ENCODE measurements at regions not wholly inside any gene's neighbourhood (a gene's known extent, or its start where the extent isn't known, plus 50 kb on each side); places are given as distances from the start of the nearest gene placed in this dataset.

DNA sequence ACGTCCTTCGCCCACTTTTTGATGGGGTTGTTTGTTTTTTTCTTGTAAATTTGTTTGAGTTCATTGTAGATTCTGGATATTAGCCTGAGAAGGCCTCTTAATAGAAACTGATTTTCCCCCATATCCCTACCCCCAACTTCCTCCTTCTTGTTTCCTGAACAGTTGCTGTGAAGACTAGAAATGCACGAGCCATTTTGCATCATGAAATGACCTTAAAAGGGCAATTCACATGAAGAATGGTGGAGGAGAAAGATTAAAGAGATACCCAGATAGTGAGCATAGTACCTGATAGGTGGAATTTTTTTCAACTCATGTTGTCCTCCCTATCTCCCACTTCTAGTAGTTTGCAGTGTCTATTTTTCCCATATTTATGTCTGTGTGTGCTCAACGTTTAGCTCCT, 55.2 kb upstream of the KCNH8 start:
- no peak for DNase-seq (ENCODE audit: low spot score)
- WGBS = 71% methylated on average over 4 of the region's 4 CpGs
- Histone ChIP-seq H3K4me1 (ENCODE audit: control insufficient read depth in 4 of 4, insufficient read depth in 4 of 4, low read length in 3 of 4) (no peaks in the 10 kb centered on the region), H3K36me3 (ENCODE audit: control insufficient read depth in 4 of 4, insufficient read depth in 3 of 4, low read depth in 1 of 4, low read length in 3 of 4) (no peaks in the 10 kb centered on the region), H3K27me3 (ENCODE audit: control insufficient read depth in 4 of 4, insufficient read depth in 4 of 4, low read length in 3 of 4) (no peaks in the 10 kb centered on the region), H3K9me3 (ENCODE audit: control insufficient read depth in 4 of 4, low read length in 3 of 4) (no peaks in the 10 kb centered on the region), H3K27ac (ENCODE audit: low read depth in 1 of 2, low read length in 2 of 2) (no peak overlapping the region), H3K4me3 (ENCODE audit: low read depth in 1 of 3, low read length in 3 of 3) (no peak overlapping the region), H3K9ac (ENCODE audit: low read depth in 1 of 2, low read length in 2 of 2) (no peak overlapping the region)
- TF ChIP-seq GABPA (IDR thresholded peaks at IDR 0.05 in 1 of 2, conservative IDR thresholded peaks at IDR 0.05 in 1 of 2) (no peak), FOXA2 (IDR thresholded peaks at IDR 0.05) (no peak), FOXA1 (IDR thresholded peaks at IDR 0.05) (no peak), HNF4A (conservative IDR thresholded peaks at IDR 0.05) (no peak), NR2F2 (IDR thresholded peaks at IDR 0.05) (no peak), EGR1 (IDR thresholded peaks at IDR 0.05; ENCODE audit: low read depth in 2 of 2) (no peak), TAF1 (conservative IDR thresholded peaks at IDR 0.05) (no peak), SP1 (IDR thresholded peaks at IDR 0.05) (no peak), JUND (IDR thresholded peaks at IDR 0.05) (no peak), RXRA (IDR thresholded peaks at IDR 0.05) (no peak), HNF4G (IDR thresholded peaks at IDR 0.05) (no peak), RAD21 (IDR thresholded peaks at IDR 0.05) (no peak), YY1 (IDR thresholded peaks at IDR 0.05) (no peak)
- TF ChIP-seq, protein P1, sequence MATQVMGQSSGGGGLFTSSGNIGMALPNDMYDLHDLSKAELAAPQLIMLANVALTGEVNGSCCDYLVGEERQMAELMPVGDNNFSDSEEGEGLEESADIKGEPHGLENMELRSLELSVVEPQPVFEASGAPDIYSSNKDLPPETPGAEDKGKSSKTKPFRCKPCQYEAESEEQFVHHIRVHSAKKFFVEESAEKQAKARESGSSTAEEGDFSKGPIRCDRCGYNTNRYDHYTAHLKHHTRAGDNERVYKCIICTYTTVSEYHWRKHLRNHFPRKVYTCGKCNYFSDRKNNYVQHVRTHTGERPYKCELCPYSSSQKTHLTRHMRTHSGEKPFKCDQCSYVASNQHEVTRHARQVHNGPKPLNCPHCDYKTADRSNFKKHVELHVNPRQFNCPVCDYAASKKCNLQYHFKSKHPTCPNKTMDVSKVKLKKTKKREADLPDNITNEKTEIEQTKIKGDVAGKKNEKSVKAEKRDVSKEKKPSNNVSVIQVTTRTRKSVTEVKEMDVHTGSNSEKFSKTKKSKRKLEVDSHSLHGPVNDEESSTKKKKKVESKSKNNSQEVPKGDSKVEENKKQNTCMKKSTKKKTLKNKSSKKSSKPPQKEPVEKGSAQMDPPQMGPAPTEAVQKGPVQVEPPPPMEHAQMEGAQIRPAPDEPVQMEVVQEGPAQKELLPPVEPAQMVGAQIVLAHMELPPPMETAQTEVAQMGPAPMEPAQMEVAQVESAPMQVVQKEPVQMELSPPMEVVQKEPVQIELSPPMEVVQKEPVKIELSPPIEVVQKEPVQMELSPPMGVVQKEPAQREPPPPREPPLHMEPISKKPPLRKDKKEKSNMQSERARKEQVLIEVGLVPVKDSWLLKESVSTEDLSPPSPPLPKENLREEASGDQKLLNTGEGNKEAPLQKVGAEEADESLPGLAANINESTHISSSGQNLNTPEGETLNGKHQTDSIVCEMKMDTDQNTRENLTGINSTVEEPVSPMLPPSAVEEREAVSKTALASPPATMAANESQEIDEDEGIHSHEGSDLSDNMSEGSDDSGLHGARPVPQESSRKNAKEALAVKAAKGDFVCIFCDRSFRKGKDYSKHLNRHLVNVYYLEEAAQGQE (IDR thresholded peaks at IDR 0.05) = no peak
- TF ChIP-seq, protein P2, sequence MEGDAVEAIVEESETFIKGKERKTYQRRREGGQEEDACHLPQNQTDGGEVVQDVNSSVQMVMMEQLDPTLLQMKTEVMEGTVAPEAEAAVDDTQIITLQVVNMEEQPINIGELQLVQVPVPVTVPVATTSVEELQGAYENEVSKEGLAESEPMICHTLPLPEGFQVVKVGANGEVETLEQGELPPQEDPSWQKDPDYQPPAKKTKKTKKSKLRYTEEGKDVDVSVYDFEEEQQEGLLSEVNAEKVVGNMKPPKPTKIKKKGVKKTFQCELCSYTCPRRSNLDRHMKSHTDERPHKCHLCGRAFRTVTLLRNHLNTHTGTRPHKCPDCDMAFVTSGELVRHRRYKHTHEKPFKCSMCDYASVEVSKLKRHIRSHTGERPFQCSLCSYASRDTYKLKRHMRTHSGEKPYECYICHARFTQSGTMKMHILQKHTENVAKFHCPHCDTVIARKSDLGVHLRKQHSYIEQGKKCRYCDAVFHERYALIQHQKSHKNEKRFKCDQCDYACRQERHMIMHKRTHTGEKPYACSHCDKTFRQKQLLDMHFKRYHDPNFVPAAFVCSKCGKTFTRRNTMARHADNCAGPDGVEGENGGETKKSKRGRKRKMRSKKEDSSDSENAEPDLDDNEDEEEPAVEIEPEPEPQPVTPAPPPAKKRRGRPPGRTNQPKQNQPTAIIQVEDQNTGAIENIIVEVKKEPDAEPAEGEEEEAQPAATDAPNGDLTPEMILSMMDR (IDR thresholded peaks at IDR 0.05; ENCODE audit: low read depth, low read length, missing input control) = no peak
- TF ChIP-seq, protein P3, sequence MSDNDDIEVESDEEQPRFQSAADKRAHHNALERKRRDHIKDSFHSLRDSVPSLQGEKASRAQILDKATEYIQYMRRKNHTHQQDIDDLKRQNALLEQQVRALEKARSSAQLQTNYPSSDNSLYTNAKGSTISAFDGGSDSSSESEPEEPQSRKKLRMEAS (IDR thresholded peaks at IDR 0.05) = no peak
- TF ChIP-seq, protein P4, sequence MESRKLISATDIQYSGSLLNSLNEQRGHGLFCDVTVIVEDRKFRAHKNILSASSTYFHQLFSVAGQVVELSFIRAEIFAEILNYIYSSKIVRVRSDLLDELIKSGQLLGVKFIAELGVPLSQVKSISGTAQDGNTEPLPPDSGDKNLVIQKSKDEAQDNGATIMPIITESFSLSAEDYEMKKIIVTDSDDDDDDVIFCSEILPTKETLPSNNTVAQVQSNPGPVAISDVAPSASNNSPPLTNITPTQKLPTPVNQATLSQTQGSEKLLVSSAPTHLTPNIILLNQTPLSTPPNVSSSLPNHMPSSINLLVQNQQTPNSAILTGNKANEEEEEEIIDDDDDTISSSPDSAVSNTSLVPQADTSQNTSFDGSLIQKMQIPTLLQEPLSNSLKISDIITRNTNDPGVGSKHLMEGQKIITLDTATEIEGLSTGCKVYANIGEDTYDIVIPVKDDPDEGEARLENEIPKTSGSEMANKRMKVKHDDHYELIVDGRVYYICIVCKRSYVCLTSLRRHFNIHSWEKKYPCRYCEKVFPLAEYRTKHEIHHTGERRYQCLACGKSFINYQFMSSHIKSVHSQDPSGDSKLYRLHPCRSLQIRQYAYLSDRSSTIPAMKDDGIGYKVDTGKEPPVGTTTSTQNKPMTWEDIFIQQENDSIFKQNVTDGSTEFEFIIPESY (IDR thresholded peaks at IDR 0.05) = no peak
- TF ChIP-seq, protein P5, sequence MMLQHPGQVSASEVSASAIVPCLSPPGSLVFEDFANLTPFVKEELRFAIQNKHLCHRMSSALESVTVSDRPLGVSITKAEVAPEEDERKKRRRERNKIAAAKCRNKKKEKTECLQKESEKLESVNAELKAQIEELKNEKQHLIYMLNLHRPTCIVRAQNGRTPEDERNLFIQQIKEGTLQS (IDR thresholded peaks at IDR 0.05) = no peak

All from liver (tissue), 8 donors.